ENCODE measurements at regions not wholly inside any gene's neighbourhood (a gene's known extent, or its start where the extent isn't known, plus 50 kb on each side); places are given as distances from the start of the nearest gene placed in this dataset.

GRCh38 chr18:78772360-78773302, 207.0 kb upstream of the SALL3 start:
- Histone ChIP-seq H3K27ac (no peak overlapping the region), H3K27me3 (peaks cover 0 to 57% of the 10 kb centered on the region in 2 donors), H3K4me3 (no peak overlapping the region), H3K36me3 (no peaks in the 10 kb centered on the region), H3K4me1 (no peaks in the 10 kb centered on the region), H3K9me3 (no peaks in the 10 kb centered on the region)
- TF ChIP-seq CTCF (IDR thresholded peaks at IDR 0.05) = no peak
- no peak for DNase-seq
- no peak for ATAC-seq
- intact Hi-C loops (cut with DNase I) = no loop called here

- H3K27ac ChIP-seq = no peak overlapping the region
- H3K4me1 ChIP-seq = no peaks in the 10 kb centered on the region
- no peaks in the 10 kb centered on the region for H3K36me3 ChIP-seq
- TF ChIP-seq CTCF (IDR thresholded peaks at IDR 0.05) = no peak
- H3K4me3 ChIP-seq = no peak overlapping the region
- H3K9me3 ChIP-seq = no peaks in the 10 kb centered on the region
- intact Hi-C loops (cut with DNase I) = no loop called here
- ATAC-seq = no peak
- DNase-seq = no peak
- peaks cover 0 to 50% of the 10 kb centered on the region in 2 donors for H3K27me3 ChIP-seq
Measured at GRCh38 chr18:78773303-78773755, 206.3 kb upstream of the SALL3 start.

- no peak overlapping the region for H3K27ac ChIP-seq
- peaks cover 0 to 45% of the 10 kb centered on the region in 2 donors for H3K27me3 ChIP-seq
- H3K4me3 ChIP-seq = no peak overlapping the region
- no peaks in the 10 kb centered on the region for H3K4me1 ChIP-seq
- intact Hi-C loops (cut with DNase I) = no loop called here
- peak in 1 of 4 donors; percentile 64 for DNase-seq
- no peak for ATAC-seq
- no peaks in the 10 kb centered on the region for H3K9me3 ChIP-seq
- TF ChIP-seq CTCF (IDR thresholded peaks at IDR 0.05) = no peak
- no peaks in the 10 kb centered on the region for H3K36me3 ChIP-seq
Measured at GRCh38 chr18:78773819-78774218, 205.8 kb upstream of the SALL3 start.

- DNase-seq (peak in 1 of 4 donors; percentile 59), ATAC-seq (no peak)
- Histone ChIP-seq H3K27me3 (peaks cover 0 to 37% of the 10 kb centered on the region in 2 donors), H3K4me3 (no peak overlapping the region), H3K36me3 (no peaks in the 10 kb centered on the region), H3K4me1 (no peaks in the 10 kb centered on the region), H3K27ac (no peak overlapping the region), H3K9me3 (no peaks in the 10 kb centered on the region)
- TF ChIP-seq CTCF (IDR thresholded peaks at IDR 0.05) = no peak
- intact Hi-C loops (cut with DNase I) = no loop called here
Measured at GRCh38 chr18:78774741-78775141, 204.9 kb upstream of the SALL3 start.

GRCh38 chr18:78776151-78776550, 203.5 kb upstream of the SALL3 start:
- Histone ChIP-seq H3K27ac (no peak overlapping the region), H3K4me1 (no peaks in the 10 kb centered on the region), H3K27me3 (peaks cover 0 to 32% of the 10 kb centered on the region in 2 donors), H3K36me3 (no peaks in the 10 kb centered on the region), H3K4me3 (no peak overlapping the region), H3K9me3 (no peaks in the 10 kb centered on the region)
- DNase-seq = peak in 1 of 4 donors; percentile 38
- ATAC-seq = no peak
- no peak for TF ChIP-seq CTCF (IDR thresholded peaks at IDR 0.05)
- intact Hi-C loops (cut with DNase I) = no loop called here

Measured in left lung (tissue), 4 donors.